Panc1 (cell line): ENCODE measurements at regions not wholly inside any gene's neighbourhood (a gene's known extent, or its start where the extent isn't known, plus 50 kb on each side); places are given as distances from the start of the nearest gene placed in this dataset.

Source experiments
- POLR2AphosphoS5 ChIP-seq: IDR thresholded peaks from 2 replicates; pipeline ENCODE4 v1.6.1; 2012; ENCODE audit warnings: mild to moderate bottlenecking, low read depth, low read length, moderate library complexity
- SIN3A ChIP-seq: IDR thresholded peaks from 2 replicates; pipeline ENCODE4 v1.6.1; 2012; ENCODE audit warnings: low read depth, mild to moderate bottlenecking, low read length, moderate library complexity, borderline replicate concordance; ENCODE audit not compliant: insufficient read depth
- TCF7L2 ChIP-seq: IDR thresholded peaks from 2 replicates; pipeline ENCODE4 v1.6.1; 2011; ENCODE audit warnings: mild to moderate bottlenecking, low read depth, low read length, inconsistent platforms
- TF ChIP-seq, protein P1 (sequence below): fragments of 450-650 bp; IDR thresholded peaks from 2 replicates; pipeline ENCODE4 v1.5.1; 2017; ENCODE audit warnings: mild to moderate bottlenecking
- TF ChIP-seq, protein P2 (sequence below), 2 experiments: IDR thresholded peaks; 2 replicates each; pipeline ENCODE4 v1.6.1; 2011 to 2012; ENCODE audit warnings: low read depth in 2 of 2, control low read depth in 1 of 2, low read length in 1 of 2, mild to moderate bottlenecking in 1 of 2, moderate library complexity in 1 of 2; ENCODE audit not compliant: insufficient read depth in 1 of 2

DNA sequence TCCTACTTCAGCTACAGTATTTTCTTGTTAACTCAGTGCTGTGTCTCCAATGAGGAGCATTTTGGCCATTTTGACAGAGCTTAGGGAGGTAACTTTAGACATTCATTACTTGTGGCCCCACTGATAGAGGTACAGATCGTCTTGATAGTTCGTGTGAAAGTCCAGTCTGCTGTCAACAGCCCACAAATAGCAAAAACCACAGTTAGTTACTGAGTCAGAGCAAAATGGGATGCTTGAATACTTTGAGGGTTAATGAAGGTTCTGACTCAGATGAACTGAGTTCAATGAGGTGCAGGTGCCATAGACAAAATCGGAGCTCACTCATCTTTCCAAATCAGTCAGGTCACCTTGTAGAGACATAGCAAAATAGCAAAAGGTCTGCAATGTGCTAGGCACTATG is 163.1 kb upstream of the TLE4 start:
- TF ChIP-seq, protein P1, sequence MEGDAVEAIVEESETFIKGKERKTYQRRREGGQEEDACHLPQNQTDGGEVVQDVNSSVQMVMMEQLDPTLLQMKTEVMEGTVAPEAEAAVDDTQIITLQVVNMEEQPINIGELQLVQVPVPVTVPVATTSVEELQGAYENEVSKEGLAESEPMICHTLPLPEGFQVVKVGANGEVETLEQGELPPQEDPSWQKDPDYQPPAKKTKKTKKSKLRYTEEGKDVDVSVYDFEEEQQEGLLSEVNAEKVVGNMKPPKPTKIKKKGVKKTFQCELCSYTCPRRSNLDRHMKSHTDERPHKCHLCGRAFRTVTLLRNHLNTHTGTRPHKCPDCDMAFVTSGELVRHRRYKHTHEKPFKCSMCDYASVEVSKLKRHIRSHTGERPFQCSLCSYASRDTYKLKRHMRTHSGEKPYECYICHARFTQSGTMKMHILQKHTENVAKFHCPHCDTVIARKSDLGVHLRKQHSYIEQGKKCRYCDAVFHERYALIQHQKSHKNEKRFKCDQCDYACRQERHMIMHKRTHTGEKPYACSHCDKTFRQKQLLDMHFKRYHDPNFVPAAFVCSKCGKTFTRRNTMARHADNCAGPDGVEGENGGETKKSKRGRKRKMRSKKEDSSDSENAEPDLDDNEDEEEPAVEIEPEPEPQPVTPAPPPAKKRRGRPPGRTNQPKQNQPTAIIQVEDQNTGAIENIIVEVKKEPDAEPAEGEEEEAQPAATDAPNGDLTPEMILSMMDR = no peak
- TF ChIP-seq, protein P2, sequence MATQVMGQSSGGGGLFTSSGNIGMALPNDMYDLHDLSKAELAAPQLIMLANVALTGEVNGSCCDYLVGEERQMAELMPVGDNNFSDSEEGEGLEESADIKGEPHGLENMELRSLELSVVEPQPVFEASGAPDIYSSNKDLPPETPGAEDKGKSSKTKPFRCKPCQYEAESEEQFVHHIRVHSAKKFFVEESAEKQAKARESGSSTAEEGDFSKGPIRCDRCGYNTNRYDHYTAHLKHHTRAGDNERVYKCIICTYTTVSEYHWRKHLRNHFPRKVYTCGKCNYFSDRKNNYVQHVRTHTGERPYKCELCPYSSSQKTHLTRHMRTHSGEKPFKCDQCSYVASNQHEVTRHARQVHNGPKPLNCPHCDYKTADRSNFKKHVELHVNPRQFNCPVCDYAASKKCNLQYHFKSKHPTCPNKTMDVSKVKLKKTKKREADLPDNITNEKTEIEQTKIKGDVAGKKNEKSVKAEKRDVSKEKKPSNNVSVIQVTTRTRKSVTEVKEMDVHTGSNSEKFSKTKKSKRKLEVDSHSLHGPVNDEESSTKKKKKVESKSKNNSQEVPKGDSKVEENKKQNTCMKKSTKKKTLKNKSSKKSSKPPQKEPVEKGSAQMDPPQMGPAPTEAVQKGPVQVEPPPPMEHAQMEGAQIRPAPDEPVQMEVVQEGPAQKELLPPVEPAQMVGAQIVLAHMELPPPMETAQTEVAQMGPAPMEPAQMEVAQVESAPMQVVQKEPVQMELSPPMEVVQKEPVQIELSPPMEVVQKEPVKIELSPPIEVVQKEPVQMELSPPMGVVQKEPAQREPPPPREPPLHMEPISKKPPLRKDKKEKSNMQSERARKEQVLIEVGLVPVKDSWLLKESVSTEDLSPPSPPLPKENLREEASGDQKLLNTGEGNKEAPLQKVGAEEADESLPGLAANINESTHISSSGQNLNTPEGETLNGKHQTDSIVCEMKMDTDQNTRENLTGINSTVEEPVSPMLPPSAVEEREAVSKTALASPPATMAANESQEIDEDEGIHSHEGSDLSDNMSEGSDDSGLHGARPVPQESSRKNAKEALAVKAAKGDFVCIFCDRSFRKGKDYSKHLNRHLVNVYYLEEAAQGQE (IDR thresholded peaks at IDR 0.05; ENCODE audit: insufficient read depth in 1 of 2, low read depth in 2 of 2, low read length in 1 of 2) = no peak
- TF ChIP-seq SIN3A (no peak), POLR2AphosphoS5 (no peak), TCF7L2 (no peak)
